ENCODE measurements at regions not wholly inside any gene's neighbourhood (a gene's known extent, or its start where the extent isn't known, plus 50 kb on each side); places are given as distances from the start of the nearest gene placed in this dataset.

- Histone ChIP-seq H3K27me3 (no peaks in the 10 kb centered on the region), H3K9me3 (no peaks in the 10 kb centered on the region), H3K4me1 (no peaks in the 10 kb centered on the region), H3K4me3 (no peak overlapping the region), H3K36me3 (no peaks in the 10 kb centered on the region), H3K27ac (no peak overlapping the region)
- no peak for DNase-seq
- intact Hi-C loops (cut with DNase I) = no loop called here
- TF ChIP-seq CTCF (IDR thresholded peaks at IDR 0.05) (no peak), POLR2A (IDR thresholded peaks at IDR 0.05) (no peak)
- WGBS, 2 donors = 85 to 92% methylated on average over 5 of the region's 5 CpGs
These were observed 205.8 kb upstream of the CTAGE1 start for GRCh38 chr18:22623513-22623912.

- Histone ChIP-seq H3K27me3 (no peaks in the 10 kb centered on the region), H3K36me3 (no peaks in the 10 kb centered on the region), H3K4me3 (no peak overlapping the region), H3K4me1 (no peaks in the 10 kb centered on the region), H3K27ac (no peak overlapping the region), H3K9me3 (no peaks in the 10 kb centered on the region)
- intact Hi-C loops (cut with DNase I) = no loop called here
- DNase-seq = no peak
- 87 to 95% methylated on average over 2 of the region's 2 CpGs for WGBS, 2 donors
- TF ChIP-seq CTCF (IDR thresholded peaks at IDR 0.05) = no peak
- TF ChIP-seq POLR2A (IDR thresholded peaks at IDR 0.05) = no peak
These were observed 206.5 kb upstream of the CTAGE1 start for GRCh38 chr18:22624176-22624575.

- Histone ChIP-seq H3K9me3 (no peaks in the 10 kb centered on the region), H3K27me3 (no peaks in the 10 kb centered on the region), H3K27ac (no peak overlapping the region), H3K4me1 (no peaks in the 10 kb centered on the region), H3K4me3 (no peak overlapping the region), H3K36me3 (no peaks in the 10 kb centered on the region)
- WGBS, 2 donors = 67 to 85% methylated on average over 2 of the region's 2 CpGs
- intact Hi-C loops (cut with DNase I) = no loop called here
- no peak for DNase-seq
- TF ChIP-seq POLR2A (IDR thresholded peaks at IDR 0.05) (no peak), CTCF (IDR thresholded peaks at IDR 0.05) (no peak)
These were observed 207.7 kb upstream of the CTAGE1 start for GRCh38 chr18:22625406-22625805.

- no peak for DNase-seq
- intact Hi-C loops (cut with DNase I) = no loop called here
- no peaks in the 10 kb centered on the region for H3K9me3 ChIP-seq
- no peaks in the 10 kb centered on the region for H3K36me3 ChIP-seq
- H3K4me1 ChIP-seq = no peaks in the 10 kb centered on the region
- H3K27me3 ChIP-seq = no peaks in the 10 kb centered on the region
- H3K4me3 ChIP-seq = no peak overlapping the region
- no peak overlapping the region for H3K27ac ChIP-seq
- WGBS, 2 donors = 61 to 80% methylated on average over 3 of the region's 3 CpGs
- TF ChIP-seq POLR2A (IDR thresholded peaks at IDR 0.05) = no peak
- TF ChIP-seq CTCF (IDR thresholded peaks at IDR 0.05) = no peak
These were observed 209.1 kb upstream of the CTAGE1 start for GRCh38 chr18:22626771-22627170.

GRCh38 chr18:22627506-22627905, 209.8 kb upstream of the CTAGE1 start:
- WGBS, 2 donors = 65 to 74% methylated on average over 1 of the region's 1 CpG
- no peaks in the 10 kb centered on the region for H3K9me3 ChIP-seq
- DNase-seq = no peak
- TF ChIP-seq CTCF (IDR thresholded peaks at IDR 0.05) (no peak), POLR2A (IDR thresholded peaks at IDR 0.05) (no peak)
- no peaks in the 10 kb centered on the region for H3K27me3 ChIP-seq
- no peak overlapping the region for H3K4me3 ChIP-seq
- no peaks in the 10 kb centered on the region for H3K4me1 ChIP-seq
- intact Hi-C loops (cut with DNase I) = no loop called here
- no peak overlapping the region for H3K27ac ChIP-seq
- H3K36me3 ChIP-seq = no peaks in the 10 kb centered on the region

Data from esophagus squamous epithelium (tissue), 5 donors.